ENCODE measurements at regions not wholly inside any gene's neighbourhood (a gene's known extent, or its start where the extent isn't known, plus 50 kb on each side); places are given as distances from the start of the nearest gene placed in this dataset.

DNA sequence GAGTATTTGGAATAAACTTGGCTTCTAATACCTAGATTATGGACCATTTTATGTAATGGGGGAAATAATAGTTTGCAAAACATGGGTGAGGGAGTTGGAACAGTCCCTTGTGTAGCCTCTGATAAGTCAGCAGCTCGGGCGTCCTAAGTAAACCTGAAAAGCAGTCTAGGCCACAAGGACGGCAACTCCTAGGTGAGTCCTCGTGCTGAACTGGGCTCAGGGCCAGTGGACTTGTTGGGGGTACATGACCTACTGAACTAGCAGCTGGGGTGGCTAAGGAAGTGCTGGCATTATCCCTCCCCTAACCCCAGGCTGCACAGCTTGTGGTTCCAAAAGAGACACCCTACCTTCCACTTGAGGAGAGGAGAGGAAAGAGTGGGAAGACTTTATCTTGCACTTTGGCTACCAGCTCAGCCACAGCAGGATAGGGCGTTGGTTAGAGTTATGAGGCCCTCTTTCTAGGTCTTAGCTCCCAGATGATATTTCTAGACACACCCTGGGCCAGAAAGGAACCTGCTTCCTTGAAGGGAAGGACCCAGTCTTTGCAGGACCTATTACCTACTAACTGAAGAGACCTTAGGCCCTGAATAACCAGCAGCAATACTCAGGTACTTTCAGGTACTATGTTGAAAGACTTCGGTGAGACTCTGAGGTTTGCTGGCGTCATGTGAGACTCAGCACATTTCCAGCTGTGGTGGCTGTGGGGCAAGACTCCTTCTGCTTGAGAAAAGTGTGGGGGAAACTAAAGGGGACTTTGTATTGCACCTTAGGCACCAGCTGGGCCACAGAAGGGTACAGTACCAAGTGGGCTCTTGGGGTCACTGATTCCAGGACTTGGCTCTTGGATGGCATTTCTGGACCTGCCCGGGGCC, 71.0 kb downstream of the AQP4 start:
- no peak for DNase-seq

DNA sequence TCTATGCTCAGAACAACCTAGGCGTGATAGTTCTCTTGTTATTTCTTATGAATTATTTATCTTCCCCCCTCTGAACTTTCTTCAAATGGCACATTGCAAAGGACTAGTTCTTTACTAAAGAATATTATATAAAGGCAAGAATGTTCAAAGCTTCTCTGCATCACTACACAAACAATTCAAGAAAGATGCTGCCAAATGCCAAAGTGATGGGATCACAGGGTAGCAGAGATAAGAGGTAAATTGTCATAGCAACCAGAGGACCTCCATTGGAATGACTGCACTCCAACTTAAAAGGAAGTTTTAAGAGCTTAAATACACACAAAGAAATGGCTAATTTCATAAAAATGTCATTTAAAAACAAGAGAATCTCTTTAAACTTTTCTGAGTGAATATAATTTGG, 72.8 kb downstream of the AQP4 start:
- no peak for DNase-seq

DNA sequence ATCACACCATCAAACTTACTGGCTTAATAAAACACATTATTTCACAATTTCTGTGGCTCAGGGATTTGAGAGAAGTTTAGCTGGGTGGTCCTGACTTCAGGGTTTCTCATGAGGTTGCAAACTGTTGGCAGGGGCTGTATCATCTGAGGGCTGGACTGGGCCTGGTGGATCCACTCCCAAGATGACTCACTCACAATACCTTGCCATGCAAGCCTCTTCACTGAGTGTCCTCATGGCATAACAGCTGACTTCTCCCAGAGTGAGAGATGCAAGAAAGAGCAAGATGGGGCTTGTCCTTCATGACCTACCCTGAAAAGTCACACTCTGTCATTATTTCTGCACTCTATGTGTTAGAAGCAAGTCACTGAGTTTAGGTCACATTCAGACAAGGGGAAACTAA, 73.8 kb downstream of the AQP4 start:
- DNase-seq = no peak

DNA sequence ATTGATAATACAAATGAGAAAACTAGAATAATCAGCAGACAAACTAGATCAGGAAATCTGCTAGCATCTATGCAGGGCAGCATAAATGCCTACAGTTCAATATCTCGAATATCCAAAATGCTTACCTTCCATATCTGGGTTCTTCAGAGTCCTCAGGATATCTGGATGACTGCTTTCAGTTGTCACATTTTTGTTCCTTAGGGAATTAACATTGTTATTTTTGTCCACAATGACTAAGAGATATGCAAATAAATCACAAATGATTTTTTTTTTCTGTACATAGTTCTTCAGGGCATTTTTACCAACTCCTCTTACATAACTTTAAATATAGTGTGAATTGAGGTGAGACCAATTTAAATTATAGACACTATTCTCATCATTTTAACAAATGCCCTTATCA, 80.9 kb downstream of the AQP4 start:
- DNase-seq = no peak

DNA sequence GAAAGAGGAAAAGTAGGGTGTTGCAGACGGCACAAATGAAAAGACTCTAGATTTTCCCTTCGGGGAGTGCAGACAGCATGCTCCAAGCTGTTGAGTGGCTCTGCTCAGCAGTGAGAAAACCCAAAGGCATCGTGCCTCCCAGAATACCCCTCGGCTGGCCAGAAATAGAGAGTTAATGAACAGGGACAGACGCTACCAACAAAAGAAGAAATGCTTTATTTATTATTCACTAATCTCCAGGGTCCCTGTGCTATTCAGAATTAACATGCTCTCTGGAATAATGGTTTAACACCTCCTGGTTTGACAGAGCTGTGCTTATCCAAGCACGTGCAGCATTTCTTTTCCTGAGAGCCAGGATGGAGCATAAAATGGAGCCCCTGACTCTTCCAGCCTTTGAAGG, 82.3 kb downstream of the AQP4 start:
- no peak for DNase-seq

DNA sequence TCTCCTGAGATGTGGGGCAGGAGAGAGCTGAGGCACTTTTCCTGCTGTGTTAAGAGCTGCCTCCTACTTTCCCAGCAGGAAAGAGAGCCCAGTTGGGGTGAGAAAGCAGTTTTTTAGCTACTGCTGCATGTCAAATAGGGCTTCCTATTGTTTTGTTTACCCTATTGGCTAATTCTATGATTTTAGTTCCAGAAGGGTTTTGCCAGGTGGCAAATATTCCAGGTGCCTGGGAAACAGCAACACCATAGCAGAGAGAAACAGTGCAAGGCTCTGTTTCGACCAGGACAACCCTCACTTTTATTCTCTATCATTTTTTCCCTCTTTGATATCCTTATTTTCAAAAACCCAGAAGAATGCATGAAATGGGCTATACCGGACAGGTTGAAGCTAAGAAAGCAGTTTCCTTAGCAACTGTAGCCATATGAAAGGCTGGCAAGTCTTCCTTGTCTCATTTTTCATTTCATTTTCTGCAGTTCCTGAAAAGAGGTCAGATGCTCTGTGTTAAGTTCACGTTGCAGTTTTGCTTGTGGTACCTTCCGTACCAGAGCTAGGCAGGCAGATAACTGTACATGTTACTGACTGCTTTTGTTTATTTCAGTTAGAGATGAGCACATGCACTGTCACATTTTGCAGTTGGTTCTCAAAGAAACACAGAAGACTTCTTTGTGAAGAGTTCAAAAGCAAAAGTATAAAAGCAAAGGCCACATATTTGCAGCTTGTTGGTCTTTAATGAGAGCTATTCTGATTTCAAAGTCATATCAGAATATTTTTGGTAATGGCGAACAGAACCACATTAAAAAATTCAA, 84.8 kb downstream of the AQP4 start:
- DNase-seq = no peak

DNA sequence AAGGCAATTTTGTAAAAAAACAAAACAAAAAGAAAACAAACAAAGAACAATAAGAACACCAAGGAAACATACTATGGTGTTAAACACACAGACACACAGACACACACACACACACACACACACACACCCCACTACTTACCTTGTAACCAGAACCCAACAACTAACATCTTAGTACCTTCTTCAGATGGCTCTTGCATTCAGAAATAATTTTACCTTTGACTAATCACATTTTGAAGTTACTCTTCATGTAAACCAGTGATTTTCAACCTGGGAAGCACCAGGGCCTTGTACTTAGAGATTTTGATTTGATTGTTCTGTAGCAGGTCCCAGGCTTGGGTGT, 87.5 kb downstream of the AQP4 start:
- no peak for DNase-seq

DNA sequence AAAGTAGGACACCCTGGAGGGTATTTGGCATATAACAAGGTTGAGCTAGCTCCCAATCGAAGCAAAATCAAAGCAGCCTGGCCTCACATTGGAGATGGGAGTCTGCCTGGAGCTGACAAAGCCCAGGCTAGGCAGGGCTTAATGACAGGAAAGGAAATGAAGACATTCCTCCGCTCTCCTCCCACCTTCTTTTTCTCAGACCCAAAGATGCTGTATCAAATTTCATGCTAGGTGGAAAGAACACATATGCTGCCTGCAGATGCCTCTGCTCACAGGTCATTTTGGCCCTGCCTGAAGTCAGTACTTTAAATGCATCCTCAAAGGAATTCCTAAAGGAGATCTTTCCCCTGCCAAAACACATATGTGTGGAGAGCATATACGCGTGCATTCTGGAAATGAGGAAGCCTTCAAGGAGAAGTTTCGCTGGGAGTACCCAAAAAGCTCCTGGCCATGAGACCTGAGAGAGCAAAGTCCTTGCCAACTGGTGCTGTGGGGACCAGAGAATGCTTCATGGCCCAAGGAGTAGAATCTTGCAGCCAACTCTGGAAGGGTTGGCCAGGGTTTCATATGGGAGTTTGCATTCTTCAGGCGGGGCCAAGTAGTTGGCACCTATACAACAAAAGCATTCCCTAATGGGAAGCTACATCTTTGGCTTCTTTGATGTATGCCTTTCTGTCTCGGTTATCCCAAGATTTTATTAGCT, 88.0 kb downstream of the AQP4 start:
- peak; percentile 29 for DNase-seq

DNA sequence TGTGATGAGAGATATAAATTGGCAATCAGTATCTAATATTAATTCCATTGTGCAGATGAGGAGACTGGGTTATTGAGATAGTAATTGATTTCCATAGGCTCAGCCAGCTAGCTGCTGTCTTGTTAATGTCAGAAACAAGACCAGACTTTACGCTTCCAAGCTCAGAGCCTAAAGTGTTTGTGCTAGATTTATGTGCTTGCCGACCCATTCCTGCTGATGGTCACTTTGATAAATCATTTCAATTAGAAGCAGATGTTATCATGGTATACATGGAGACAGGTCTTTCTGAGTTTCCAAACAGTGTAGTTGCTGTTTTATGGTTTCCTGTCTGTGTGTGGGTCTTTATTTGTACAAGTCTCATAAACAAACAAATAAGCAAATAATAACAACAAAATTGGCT, 92.8 kb downstream of the AQP4 start:
- DNase-seq = no peak

DNA sequence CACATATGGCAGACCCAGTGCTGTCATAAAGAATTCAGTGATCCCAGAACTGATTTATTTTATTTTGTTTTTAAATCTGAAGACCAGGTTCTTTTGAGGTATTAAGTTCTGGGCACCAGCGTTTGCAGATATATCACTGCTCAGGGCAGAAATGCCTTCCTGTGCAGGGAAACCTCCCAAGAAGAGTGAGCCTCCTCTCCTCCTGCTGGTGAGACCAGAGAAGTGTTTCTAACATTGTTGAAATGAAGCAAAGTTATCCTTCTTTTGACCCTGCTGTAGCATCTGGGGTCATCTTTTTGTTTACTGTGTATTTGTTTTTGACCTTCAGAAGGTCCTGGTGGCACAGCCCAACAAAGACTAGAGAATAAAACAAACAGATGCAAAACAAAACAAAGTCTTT, 94.0 kb downstream of the AQP4 start:
- no peak for DNase-seq

DNA sequence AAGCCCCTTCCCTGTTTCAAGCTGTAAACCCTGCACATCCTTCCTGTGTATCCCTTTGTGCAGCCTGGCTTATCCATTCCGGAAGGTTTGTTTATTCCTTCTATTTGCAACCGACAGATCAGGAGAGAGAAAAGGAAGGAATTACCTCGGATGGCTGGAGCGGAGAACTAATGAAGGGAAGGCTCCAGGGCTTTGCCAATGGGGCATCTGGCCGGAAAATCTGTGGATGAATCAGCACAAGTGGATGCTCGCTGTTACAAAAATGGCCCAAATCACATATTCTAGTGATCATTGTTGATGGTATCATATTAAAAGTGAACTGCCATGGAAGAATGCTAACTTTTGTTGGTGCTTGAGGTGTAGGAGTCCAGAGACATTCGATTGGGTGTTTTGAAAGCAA, 97.1 kb downstream of the AQP4 start:
- DNase-seq = no peak

DNA sequence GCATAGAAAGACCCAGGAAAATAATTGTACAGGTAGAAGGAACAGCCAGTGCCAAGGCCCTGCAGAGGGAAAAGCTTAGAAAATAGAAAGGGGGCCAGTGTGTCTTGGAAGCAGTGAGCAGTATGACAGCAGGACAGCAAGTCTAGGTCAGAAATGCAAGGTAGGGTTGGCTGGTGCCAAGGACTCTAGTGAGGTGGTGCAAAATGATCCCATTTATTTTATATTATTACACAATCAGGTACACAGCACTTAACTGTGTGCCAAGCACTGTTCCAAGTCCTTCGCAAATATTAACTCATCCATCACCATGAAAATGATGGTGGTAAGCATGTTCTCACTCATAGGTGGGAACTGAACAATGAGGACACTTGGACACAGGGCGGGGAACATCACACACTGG, 100.0 kb downstream of the AQP4 start:
- DNase-seq = no peak

DNA sequence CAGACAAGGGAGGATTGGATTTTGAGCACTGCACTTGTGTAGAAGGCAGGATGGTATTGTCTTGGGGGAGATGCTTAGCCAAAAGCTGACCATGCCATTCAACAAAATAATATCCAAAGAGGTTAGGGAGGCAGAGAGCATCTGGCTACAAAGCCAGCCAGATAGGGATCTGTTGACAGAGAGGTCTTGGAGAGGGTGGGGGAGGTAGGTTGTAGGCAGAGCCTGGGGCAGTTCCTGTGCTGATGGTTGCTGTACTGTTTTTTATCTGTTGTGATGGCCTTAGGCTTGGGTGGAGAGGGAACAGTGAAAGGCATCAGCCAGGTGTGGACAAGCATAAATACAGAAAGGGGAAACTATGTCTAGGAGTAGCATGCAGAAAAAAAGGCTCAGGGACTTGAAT, 100.9 kb downstream of the AQP4 start:
- DNase-seq = no peak

DNA sequence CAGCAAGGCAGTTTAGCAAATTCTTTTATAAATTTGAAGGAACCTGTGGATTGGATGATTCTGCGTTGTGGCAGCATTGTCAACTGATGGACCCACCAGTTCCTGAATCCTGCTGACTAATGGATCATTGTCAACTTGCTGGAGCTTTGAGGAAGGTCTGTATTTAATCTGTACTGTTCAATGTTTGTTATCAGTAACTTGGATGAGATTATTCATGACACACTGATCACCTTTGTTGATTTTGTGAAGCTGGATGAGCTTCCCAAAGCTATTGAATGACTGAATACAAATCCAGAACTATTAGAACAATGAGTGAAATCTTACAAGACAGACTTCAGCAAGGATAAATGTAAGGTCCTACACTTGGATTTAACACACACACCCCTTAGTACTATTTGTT, 101.3 kb downstream of the AQP4 start:
- DNase-seq = no peak

DNA sequence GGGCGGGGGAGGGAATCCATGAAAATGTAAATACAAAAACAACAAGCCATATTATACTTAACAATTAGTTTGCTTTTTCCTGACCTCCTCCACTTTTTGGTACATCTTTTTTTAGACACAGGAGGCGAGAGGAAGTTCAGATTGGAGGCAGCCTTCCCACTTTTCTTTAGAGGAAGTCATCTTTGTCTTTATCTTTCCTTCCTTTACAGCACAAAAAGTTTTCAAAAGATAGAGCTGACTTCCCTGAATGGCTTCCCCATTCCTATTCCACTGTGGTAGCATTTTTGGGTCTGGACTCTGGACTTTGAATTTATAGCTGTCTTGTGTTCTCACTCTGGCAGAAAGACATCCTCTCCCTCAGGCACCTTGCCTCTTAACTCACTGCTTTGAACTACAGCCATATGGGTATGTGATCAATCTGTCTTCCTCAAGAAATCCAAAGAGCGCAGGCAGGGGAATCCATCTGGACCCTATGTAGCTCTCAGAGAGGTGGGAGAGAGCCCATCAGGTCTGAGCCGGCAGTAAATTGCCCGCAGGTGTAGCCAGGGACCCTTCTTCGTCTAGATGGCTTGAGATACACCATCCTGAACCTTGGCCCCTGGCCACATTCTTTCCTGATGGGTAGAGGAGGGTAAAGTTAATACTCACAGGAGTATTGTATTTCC, 101.9 kb downstream of the AQP4 start:
- peak; percentile 59 for DNase-seq

DNA sequence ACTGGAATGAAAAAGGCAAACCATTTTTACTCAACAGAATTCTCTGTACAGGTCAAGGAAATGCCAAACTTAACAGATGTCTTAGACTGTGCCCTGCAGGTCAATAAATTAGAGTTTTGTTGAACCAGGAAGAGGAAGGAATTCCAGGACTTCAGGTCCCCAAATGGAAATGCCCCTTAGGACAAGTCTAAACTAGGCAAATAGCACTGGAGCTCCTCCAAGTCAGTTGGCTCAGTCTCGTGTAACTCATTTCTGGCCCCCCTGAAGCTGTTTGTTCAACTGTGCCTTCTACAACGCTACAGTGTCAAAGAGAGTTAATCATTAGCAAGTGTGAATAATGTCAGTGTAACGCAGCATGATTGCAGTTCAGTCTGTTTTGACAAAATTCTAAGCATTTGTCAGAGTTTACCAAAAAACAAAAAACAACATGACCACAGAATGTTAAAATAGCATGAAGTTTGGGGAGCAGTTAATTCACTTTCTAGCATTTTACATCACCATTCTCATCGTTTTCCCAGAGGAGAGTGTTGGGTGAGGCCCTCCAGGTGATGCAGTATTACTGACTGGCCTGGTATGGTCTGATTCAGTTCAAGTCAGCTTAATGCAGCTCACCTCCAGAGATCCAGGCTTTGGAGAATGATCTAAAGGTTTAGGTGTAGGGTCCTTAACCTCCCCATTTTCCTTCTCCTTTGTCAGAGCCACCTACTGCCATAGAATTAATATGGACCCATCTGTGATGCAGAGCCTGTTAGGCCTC, 108.1 kb downstream of the AQP4 start:
- DNase-seq = no peak

DNA sequence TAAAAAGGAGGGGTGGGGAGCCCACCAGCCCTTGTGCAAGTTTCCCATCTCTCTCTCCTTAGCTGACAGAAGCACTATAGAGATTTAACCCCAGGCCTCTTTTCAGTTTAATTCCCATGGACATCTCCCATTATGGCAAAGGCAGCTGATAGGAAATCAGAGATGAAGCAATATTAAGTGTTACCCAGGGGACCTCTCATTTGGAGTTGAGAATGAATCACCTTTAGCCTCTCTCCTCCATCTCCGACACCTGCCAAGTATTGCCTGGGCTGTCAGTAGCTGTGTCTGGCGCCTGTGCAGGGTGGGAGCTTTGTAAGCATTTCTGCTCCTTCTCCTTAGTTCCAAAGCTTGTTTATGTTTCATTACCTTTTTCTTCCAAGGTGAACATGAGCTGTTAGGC, 109.0 kb downstream of the AQP4 start:
- peak; percentile 48 for DNase-seq

DNA sequence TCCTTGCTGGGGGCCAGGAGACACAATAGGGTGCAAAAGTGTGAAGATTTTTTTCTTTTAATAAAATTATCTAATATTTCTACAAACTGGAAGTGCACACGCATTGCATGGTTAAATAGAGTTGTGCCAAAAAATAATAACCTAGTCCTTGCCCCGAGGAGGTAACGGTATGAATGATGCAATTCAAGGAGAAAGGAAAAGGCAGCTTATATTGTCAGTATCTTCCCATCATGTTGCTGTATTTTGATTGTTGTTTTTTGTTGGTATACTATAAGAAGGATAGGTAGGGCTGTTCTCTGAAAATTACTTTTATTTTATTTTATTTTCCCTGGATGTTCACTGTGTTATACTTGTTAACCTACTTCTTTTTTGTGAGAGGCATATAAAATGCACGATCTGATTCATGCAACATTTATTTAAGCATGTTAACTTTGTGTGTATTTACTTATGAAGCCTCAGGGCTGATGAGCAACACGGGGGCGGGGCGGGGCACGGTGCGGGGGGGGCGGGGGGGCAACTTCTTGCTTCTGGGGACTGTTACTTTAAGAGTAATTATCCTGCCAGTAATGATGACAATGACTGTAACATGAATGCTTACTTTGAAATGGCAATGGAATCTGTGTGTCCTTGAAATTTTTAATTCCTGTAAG, 118.6 kb downstream of the AQP4 start:
- no peak for DNase-seq

DNA sequence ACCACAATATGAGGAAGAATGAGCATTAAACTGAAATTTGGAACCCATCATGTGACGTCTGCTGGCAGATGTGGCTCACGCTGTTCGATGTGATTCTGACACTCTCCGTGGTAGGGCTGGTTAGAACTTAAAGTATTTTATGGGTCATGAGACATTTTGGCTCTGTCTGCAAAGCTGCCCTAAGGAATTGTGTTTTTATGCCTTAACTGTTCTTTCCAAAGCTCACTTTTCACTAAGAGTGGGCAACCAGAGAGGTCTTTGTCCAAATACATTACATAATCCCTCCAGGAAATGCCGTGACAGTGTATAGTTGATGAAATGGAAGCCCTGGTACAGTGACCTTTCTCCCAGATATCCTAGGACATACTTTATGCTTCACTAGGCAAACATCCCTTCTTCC, 119.1 kb downstream of the AQP4 start:
- DNase-seq = no peak

DNA sequence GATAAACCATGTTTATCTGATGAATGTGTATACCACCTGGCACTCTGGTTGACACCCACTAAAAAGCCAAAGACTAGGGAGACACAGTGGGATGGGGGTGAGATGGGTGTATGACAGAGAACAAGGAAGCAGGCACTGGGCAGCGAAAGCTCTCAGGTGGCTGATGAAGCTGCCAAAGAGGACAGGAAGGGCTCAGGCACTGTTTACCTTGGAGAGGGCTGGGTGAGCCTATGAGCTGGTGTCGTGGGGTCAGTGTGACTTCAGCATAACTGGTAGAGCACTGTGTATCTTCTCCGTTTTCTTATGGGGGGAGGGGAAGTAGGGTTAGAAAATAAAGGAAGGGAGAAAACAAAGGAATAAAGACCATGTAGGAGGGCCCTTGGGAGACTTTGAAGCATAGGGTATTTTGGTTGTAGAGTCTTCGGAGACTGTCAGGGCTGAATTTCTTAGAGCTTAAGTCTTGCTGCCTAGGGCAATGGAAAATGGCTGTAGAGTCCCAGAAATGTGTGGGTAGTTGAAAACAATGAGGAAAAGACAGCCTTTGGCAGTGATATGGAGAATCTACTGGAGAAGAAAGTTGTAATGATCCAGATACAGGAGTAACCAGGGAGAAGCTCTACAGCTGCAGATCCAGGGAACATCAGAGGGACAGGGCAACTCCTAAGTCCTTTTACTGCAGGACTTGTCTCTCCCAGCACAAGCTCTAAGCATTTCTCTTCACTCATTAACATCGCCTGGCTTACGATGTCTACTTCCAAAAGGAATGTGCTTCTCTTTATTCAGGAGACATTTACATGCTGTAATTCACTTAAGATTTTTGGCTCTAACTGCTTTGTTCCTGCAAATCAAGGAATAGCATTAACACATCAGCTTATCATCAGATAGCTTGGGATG, 120.0 kb downstream of the AQP4 start:
- no peak for DNase-seq

DNA sequence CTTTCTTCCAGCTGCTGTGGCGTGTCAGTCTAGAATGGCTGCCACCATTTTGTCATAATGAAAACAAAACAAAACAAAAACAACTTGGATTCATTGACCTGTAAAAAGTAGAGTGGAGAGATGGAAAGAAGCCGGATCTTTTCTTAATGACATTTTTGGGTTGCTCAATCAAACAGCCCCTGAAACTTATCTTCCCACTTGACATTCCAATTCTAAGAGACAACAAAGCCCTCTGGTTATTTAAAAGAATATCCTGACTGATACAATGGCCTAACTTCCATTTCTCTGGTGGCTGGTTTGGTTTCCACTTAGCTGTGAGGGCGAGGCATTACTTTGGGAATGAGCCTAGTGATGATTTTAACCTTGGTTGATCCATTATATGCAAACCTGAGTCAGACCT, 123.7 kb downstream of the AQP4 start:
- no peak for DNase-seq

Measured in NCI-H2171 treated with DMSO at 0.1 percent for 48 hours (cell line).